HEK293T (cell line): ENCODE measurements at regions not wholly inside any gene's neighbourhood (a gene's known extent, or its start where the extent isn't known, plus 50 kb on each side); places are given as distances from the start of the nearest gene placed in this dataset.

ENCODE experiments used
- ARNT ChIP-seq: fragments of 450-650 bp; IDR thresholded peaks from 2 replicates; pipeline ENCODE4 v1.6.1; 2017; ENCODE audit warnings: mild to moderate bottlenecking
- BHLHE40 ChIP-seq: fragments of 450-650 bp; IDR thresholded peaks from 2 replicates; pipeline ENCODE4 v1.6.1; 2016; ENCODE audit warnings: mild to moderate bottlenecking, moderate library complexity, borderline replicate concordance
- CTBP1 ChIP-seq: fragments of 450-650 bp; IDR thresholded peaks from 2 replicates; pipeline ENCODE4 v1.6.1; 2016; ENCODE audit warnings: borderline replicate concordance
- ELF4 ChIP-seq: fragments of 450-650 bp; IDR thresholded peaks from 2 replicates; pipeline ENCODE4 v1.6.1; 2017; ENCODE audit warnings: antibody characterized with exemption
- FOXK2 ChIP-seq: fragments of 450-650 bp; IDR thresholded peaks from 2 replicates; pipeline ENCODE4 v1.6.1; 2016; ENCODE audit warnings: mild to moderate bottlenecking
- FOXM1 ChIP-seq: fragments of 450-650 bp; IDR thresholded peaks from 2 replicates; pipeline ENCODE4 v1.6.1; 2017; ENCODE audit warnings: mild to moderate bottlenecking, borderline replicate concordance
- L3MBTL2 ChIP-seq: fragments of 450-650 bp; conservative IDR thresholded peaks from 2 replicates; pipeline ENCODE4 v1.6.1; 2016; ENCODE audit warnings: mild to moderate bottlenecking
- LEF1 ChIP-seq: fragments of 450-650 bp; IDR thresholded peaks from 2 replicates; pipeline ENCODE4 v1.6.1; 2017; ENCODE audit warnings: mild to moderate bottlenecking, borderline replicate concordance
- NFRKB ChIP-seq: fragments of 450-650 bp; IDR thresholded peaks from 2 replicates; pipeline ENCODE4 v1.6.1; 2016; ENCODE audit warnings: mild to moderate bottlenecking, moderate library complexity
- SP1 ChIP-seq: fragments of 450-650 bp; IDR thresholded peaks from 2 replicates; pipeline ENCODE4 v1.6.1; 2017
- SUZ12 ChIP-seq: fragments of 450-650 bp; IDR thresholded peaks from 2 replicates; pipeline ENCODE4 v1.6.1; 2016; ENCODE audit warnings: mild to moderate bottlenecking
- ZNF384 ChIP-seq: fragments of 450-650 bp; IDR thresholded peaks from 2 replicates; pipeline ENCODE4 v1.6.1; 2016
- TF ChIP-seq, protein P1 (sequence below): fragments of 450-650 bp; IDR thresholded peaks from 2 replicates; pipeline ENCODE4 v1.6.1; 2016

- TF ChIP-seq SUZ12: no peak
- TF ChIP-seq ZNF384: no peak
- TF ChIP-seq SP1: no peak
- no peak for TF ChIP-seq ARNT
- TF ChIP-seq, protein P1, sequence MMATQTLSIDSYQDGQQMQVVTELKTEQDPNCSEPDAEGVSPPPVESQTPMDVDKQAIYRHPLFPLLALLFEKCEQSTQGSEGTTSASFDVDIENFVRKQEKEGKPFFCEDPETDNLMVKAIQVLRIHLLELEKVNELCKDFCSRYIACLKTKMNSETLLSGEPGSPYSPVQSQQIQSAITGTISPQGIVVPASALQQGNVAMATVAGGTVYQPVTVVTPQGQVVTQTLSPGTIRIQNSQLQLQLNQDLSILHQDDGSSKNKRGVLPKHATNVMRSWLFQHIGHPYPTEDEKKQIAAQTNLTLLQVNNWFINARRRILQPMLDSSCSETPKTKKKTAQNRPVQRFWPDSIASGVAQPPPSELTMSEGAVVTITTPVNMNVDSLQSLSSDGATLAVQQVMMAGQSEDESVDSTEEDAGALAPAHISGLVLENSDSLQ: no peak
- no peak for TF ChIP-seq FOXM1
- no peak for TF ChIP-seq BHLHE40
- TF ChIP-seq FOXK2: no peak
- no peak for TF ChIP-seq LEF1
- no peak for TF ChIP-seq L3MBTL2
- no peak for TF ChIP-seq CTBP1
- TF ChIP-seq ELF4: no peak
- TF ChIP-seq NFRKB: no peak
These were observed 77.1 kb upstream of the METRNL start for GRCh38 chr17:83002118-83002805.
